HepG2 (cell line): ENCODE measurements at regions not wholly inside any gene's neighbourhood (a gene's known extent, or its start where the extent isn't known, plus 50 kb on each side); places are given as distances from the start of the nearest gene placed in this dataset.

Experiments used
- ATAC-seq: fragments of 200-7000 bp; cut with Tn5 transposase; 3 replicates; pipeline ENCODE4 v1.9.1; 2020; ENCODE audit warnings: mild to moderate bottlenecking, moderate library complexity
- BruUV-seq: library from RNA; stranded (reverse); fragments of 400-500 nt; replicated peaks from 2 replicates; lab custom pipeline; 2021; lab: Mats Ljungman, UMichigan
- CTCF ChIA-PET: fragments of 300-600 bp; formaldehyde crosslinking; extraction: SDS; loops from one replicate; lab custom pipeline; 2021; ENCODE audit warnings: low total read pairs, inconsistent platforms, low intra/inter-chr PET ratio; lab: Yijun Ruan, JAX
- POLR2A ChIA-PET: fragments of 350-600 bp; sonication (Branson Sonifier 250); formaldehyde crosslinking; loops from one replicate; lab custom pipeline; 2020; ENCODE audit warnings: antibody characterized with exemption, inconsistent platforms; lab: Yijun Ruan, JAX
- DNase-seq: peaks from one replicate; pipeline ENCODE4 v3.0.0-alpha.2; 2015; ENCODE audit warnings: low spot score
- FAIRE-seq: peaks from 3 replicates; lab custom pipeline; 2011; peaks lifted over from hg19 to GRCh38; lab: Jason Lieb, UNC
- H2AFZ ChIP-seq: one replicate; pipeline ENCODE4 v1.6.1; 2011; ENCODE audit warnings: low read length, inconsistent platforms
- H3K27ac ChIP-seq: fragments of 300-600 bp; 3 replicates; pipeline ENCODE4 v1.8.0; 2011; ENCODE audit warnings: mixed run types, mild to moderate bottlenecking, mixed read lengths, low read length, inconsistent platforms; ENCODE audit not compliant: insufficient read depth; ENCODE audit errors: extremely low read length
- H3K27me3 ChIP-seq, 2 experiments: fragments of 200-600 bp in 1 of 2; 2 replicates in 1 of 2; 3 replicates in 1 of 2; pipeline versions ENCODE4 v1.6.0 to v1.8.0; 2011; ENCODE audit warnings: low read length in 2 of 2, mild to moderate bottlenecking in 2 of 2, moderate library complexity in 2 of 2, inconsistent platforms in 1 of 2; ENCODE audit not compliant: insufficient read depth in 2 of 2, control insufficient read depth in 1 of 2
- H3K36me3 ChIP-seq, 2 experiments: fragments of 200-600 bp in 1 of 2; replicated peaks in 1 of 2; 2 replicates in 1 of 2; 3 replicates in 1 of 2; pipeline versions ENCODE4 v1.5.1 to v1.8.0; 2011; ENCODE audit warnings: low read length in 2 of 2, inconsistent platforms in 1 of 2; ENCODE audit not compliant: insufficient read depth in 2 of 2, control insufficient read depth in 1 of 2
- H3K4me1 ChIP-seq: 2 replicates; pipeline ENCODE4 v1.5.1; 2012; ENCODE audit warnings: low read length, inconsistent platforms; ENCODE audit not compliant: insufficient read depth
- H3K4me2 ChIP-seq: 2 replicates; pipeline ENCODE4 v1.6.0; 2011; ENCODE audit warnings: low read depth, low read length, inconsistent platforms
- H3K4me3 ChIP-seq, 3 experiments: fragments of 200-600 bp in 1 of 3; sonication (generic), shearing (Covaris generic) in 1 of 3; replicated peaks in 1 of 3; 2 replicates each; pipeline ENCODE4 v1.5.1; 2011 to 2016; ENCODE audit warnings: low read length in 3 of 3, inconsistent platforms in 2 of 3, low read depth in 2 of 3, mild to moderate bottlenecking in 2 of 3, control low read depth in 1 of 3, mixed read lengths in 1 of 3; ENCODE audit not compliant: insufficient read depth in 1 of 3
- H3K79me2 ChIP-seq: one replicate; pipeline ENCODE4 v1.6.1; 2011; ENCODE audit warnings: low read length, inconsistent platforms; ENCODE audit not compliant: insufficient read depth
- H3K9ac ChIP-seq: 2 replicates; pipeline ENCODE4 v1.6.0; 2011; ENCODE audit warnings: mild to moderate bottlenecking, low read depth, low read length, inconsistent platforms; ENCODE audit not compliant: insufficient read depth
- H3K9me3 ChIP-seq: 2 replicates; pipeline ENCODE4 v1.5.1; 2012; ENCODE audit warnings: mild to moderate bottlenecking, low read length
- H4K20me1 ChIP-seq: 2 replicates; pipeline ENCODE4 v1.6.0; 2011; ENCODE audit warnings: inconsistent platforms, mild to moderate bottlenecking, low read length, moderate library complexity; ENCODE audit not compliant: insufficient read depth
- AKNA ChIP-seq: sonication (generic); formaldehyde crosslinking; IDR thresholded peaks from 2 replicates; pipeline ENCODE4 v1.4.0; 2020; ENCODE audit warnings: missing genetic modification reagents, borderline replicate concordance
- MAFF ChIP-seq: IDR thresholded peaks from 2 replicates; pipeline ENCODE4 v1.6.1; 2011; ENCODE audit warnings: low read depth, low read length, improper control_type of control experiment
- NCOA5 ChIP-seq: sonication (generic); formaldehyde crosslinking; IDR thresholded peaks from 2 replicates; pipeline ENCODE4 v1.4.0; 2020; ENCODE audit warnings: missing genetic modification reagents
- NCOR1 ChIP-seq: fragments of 200-600 bp; sonication (generic); IDR thresholded peaks from 2 replicates; pipeline ENCODE4 v1.7.0; 2017; ENCODE audit warnings: antibody characterized with exemption, low read length, borderline replicate concordance
- NFIC ChIP-seq: IDR thresholded peaks from 2 replicates; pipeline ENCODE4 v1.6.1; 2012; ENCODE audit warnings: mild to moderate bottlenecking, low read length, inconsistent platforms
- TERF1 ChIP-seq: sonication (generic); formaldehyde crosslinking; IDR thresholded peaks from 2 replicates; pipeline ENCODE4 v1.8.0; 2022; ENCODE audit warnings: mild to moderate bottlenecking, missing genetic modification reagents, moderate library complexity
- THAP9 ChIP-seq: sonication (generic); formaldehyde crosslinking; IDR thresholded peaks from 2 replicates; pipeline ENCODE4; 2020; ENCODE audit warnings: missing genetic modification reagents, mild to moderate bottlenecking, borderline replicate concordance
- USF2 ChIP-seq, 2 experiments: sonication (generic) in 1 of 2; formaldehyde crosslinking in 1 of 2; IDR thresholded peaks; 2 replicates each; pipeline versions ENCODE4 v1.5.1 to v1.6.1; 2011 to 2020; ENCODE audit warnings: borderline replicate concordance in 1 of 2, low read depth in 1 of 2, low read length in 1 of 2, mild to moderate bottlenecking in 1 of 2, missing genetic modification reagents in 1 of 2, moderate library complexity in 1 of 2
- ZBTB21 ChIP-seq: sonication (generic); formaldehyde crosslinking; IDR thresholded peaks from 2 replicates; pipeline ENCODE4 v1.4.0; 2020; ENCODE audit warnings: missing genetic modification reagents
- ZNF780A ChIP-seq: sonication (generic); formaldehyde crosslinking; IDR thresholded peaks from 2 replicates; pipeline ENCODE4 v1.8.0; 2022; ENCODE audit warnings: mild to moderate bottlenecking, missing genetic modification reagents, moderate library complexity
- ZNF891 ChIP-seq: sonication (generic); formaldehyde crosslinking; IDR thresholded peaks from 2 replicates; pipeline ENCODE4 v1.5.0; 2020; ENCODE audit warnings: mild to moderate bottlenecking, missing genetic modification reagents
- WGBS: methylation state at CpG from one replicate; pipeline ENCODE4 v1.1.6; 2017; ENCODE audit warnings: low lambda C conversion rate; 5-methylcytosine and 5-hydroxymethylcytosine counted together
- in situ Hi-C: cut with HindIII; loops from 2 replicates; pipeline ENCODE4 v1.10.0; 2017; ENCODE audit warnings: low pct_unique_long_range_greater_than_20kb; ENCODE audit not compliant: extremely low pct_ligation_motif_present
- intact Hi-C: fragments of 100-400 bp; cut with micrococcal nuclease; formaldehyde crosslinking; loops from one replicate; pipeline ENCODE4 v1.10.0; 2022; ENCODE audit not compliant: unreplicated experiment

GRCh38 chr12:30485230-30485890 lies 210.3 kb downstream of the IPO8 start (continued):
- TF ChIP-seq MAFF (no peak), ZBTB21 (CRISPR knock-in tag) (no peak), ZNF891 (no peak), NCOR1 (no peak), NCOA5 (no peak)

- POLR2A ChIA-PET, result no interaction called here
- in situ Hi-C loops, result no loop called here
- TF ChIP-seq THAP9 (CRISPR knock-in tag) (no peak), TERF1 (CRISPR knock-in tag) (no peak), ZNF780A (CRISPR knock-in tag) (no peak), NFIC (no peak), USF2 (IDR thresholded peaks at IDR 0.05; ENCODE audit: low read depth, low read length) (no peak), USF2 (CRISPR knock-in tag; IDR thresholded peaks at IDR 0.05; ENCODE audit: borderline replicate concordance) (no peak), AKNA (no peak)
These were observed 211.0 kb downstream of the IPO8 start for GRCh38 chr12:30484658-30485057.

More at GRCh38 chr12:30484658-30485057, 211.0 kb downstream of the IPO8 start:
- ATAC-seq, result no peak
- CTCF ChIA-PET, result no interaction called here
- Histone ChIP-seq H3K9me3 (no peaks in the 10 kb centered on the region), H3K27me3 (no peaks in the 10 kb centered on the region), H3K4me1 (peaks cover 24% of the 10 kb centered on the region), H2AFZ (no peak overlapping the region), H3K4me3 (no peak overlapping the region), H3K36me3 (no peaks in the 10 kb centered on the region), H4K20me1 (no peaks in the 10 kb centered on the region), H3K4me2 (no peak overlapping the region), H3K27ac (no peak overlapping the region), H3K9ac (no peak overlapping the region), H3K79me2 (no peaks in the 10 kb centered on the region)
- WGBS, result 94% methylated on average over 5 of the region's 5 CpGs
- no TSS peak for BruUV-seq
- DNase-seq, result no peak
- FAIRE-seq, result no peak
- intact Hi-C loops, result no loop called here
